MM.1S (cell line): ENCODE measurements at regions not wholly inside any gene's neighbourhood (a gene's known extent, or its start where the extent isn't known, plus 50 kb on each side); places are given as distances from the start of the nearest gene placed in this dataset.

ENCODE experiments used
- DNase-seq: peaks from one replicate; pipeline ENCODE4 v3.0.0-alpha.2; 2015
- H2AFZ ChIP-seq: fragments of 300-600 bp; sonication (generic); 2 replicates; pipeline ENCODE4 v1.6.0; 2016; ENCODE audit warnings: antibody characterized with exemption, low read length
- H3F3A ChIP-seq: fragments of 300-600 bp; sonication (generic); 2 replicates; pipeline ENCODE4 v1.6.1; 2016; ENCODE audit warnings: mild to moderate bottlenecking, antibody characterized with exemption, low read length, moderate library complexity, mixed read lengths; ENCODE audit not compliant: insufficient read depth
- H3K27ac ChIP-seq: fragments of 300-600 bp; sonication (generic); 2 replicates; pipeline ENCODE4 v1.5.1; 2016; ENCODE audit warnings: mild to moderate bottlenecking, low read length
- H3K27me3 ChIP-seq: fragments of 300-600 bp; sonication (generic); replicated peaks from 2 replicates; pipeline ENCODE4 v1.6.0; 2016; ENCODE audit warnings: low read length; ENCODE audit not compliant: insufficient read depth
- H3K36me3 ChIP-seq: fragments of 300-600 bp; sonication (generic); replicated peaks from 2 replicates; pipeline ENCODE4 v1.6.1; 2016; ENCODE audit warnings: mild to moderate bottlenecking, low read length, mixed read lengths; ENCODE audit not compliant: insufficient read depth
- H3K4me1 ChIP-seq: fragments of 300-600 bp; sonication (generic); 2 replicates; pipeline ENCODE4 v1.6.1; 2016; ENCODE audit warnings: low read length, mixed read lengths
- H3K4me2 ChIP-seq: fragments of 300-600 bp; sonication (generic); 2 replicates; pipeline ENCODE4 v1.6.0; 2016; ENCODE audit warnings: low read depth, low read length
- H3K4me3 ChIP-seq: fragments of 300-600 bp; sonication (generic); 2 replicates; pipeline ENCODE4 v1.5.1; 2016; ENCODE audit warnings: low read length, mixed read lengths
- H3K79me2 ChIP-seq: fragments of 300-600 bp; sonication (generic); 2 replicates; pipeline ENCODE4 v1.6.1; 2016; ENCODE audit warnings: mixed run types, low read length, mixed read lengths
- H3K9ac ChIP-seq: fragments of 300-600 bp; sonication (generic); 2 replicates; pipeline ENCODE4 v1.6.1; 2016; ENCODE audit warnings: low read length, mixed read lengths
- H3K9me2 ChIP-seq: fragments of 300-600 bp; sonication (generic); replicated peaks from 2 replicates; pipeline ENCODE4 v1.6.1; 2016; ENCODE audit warnings: mild to moderate bottlenecking, low read length, mixed read lengths; ENCODE audit not compliant: insufficient read depth
- H3K9me3 ChIP-seq: fragments of 300-600 bp; sonication (generic); replicated peaks from 2 replicates; pipeline ENCODE4 v1.6.1; 2016; ENCODE audit warnings: mild to moderate bottlenecking, low read length, mixed read lengths; ENCODE audit not compliant: insufficient read depth
- H4K20me1 ChIP-seq: fragments of 300-600 bp; sonication (generic); 2 replicates; pipeline ENCODE4 v1.6.1; 2016; ENCODE audit warnings: mild to moderate bottlenecking, low read length, moderate library complexity, mixed read lengths; ENCODE audit not compliant: insufficient read depth
- EZH2 ChIP-seq: fragments of 300-600 bp; sonication (generic); optimal IDR thresholded peaks from 2 replicates; pipeline ENCODE3; 2017; ENCODE audit warnings: low read depth, mild to moderate bottlenecking, antibody characterized with exemption, low read length, mixed read lengths
- EZH2phosphoT487 ChIP-seq: fragments of 300-600 bp; sonication (generic); IDR thresholded peaks from 2 replicates; pipeline ENCODE4 v1.6.1; 2018; ENCODE audit warnings: antibody characterized with exemption, low read length
- TF ChIP-seq, protein P1 (sequence below): fragments of 300-600 bp; sonication (generic); IDR thresholded peaks from 2 replicates; pipeline ENCODE4 v1.5.1; 2016; ENCODE audit warnings: antibody characterized with exemption, low read length, mixed read lengths

DNA sequence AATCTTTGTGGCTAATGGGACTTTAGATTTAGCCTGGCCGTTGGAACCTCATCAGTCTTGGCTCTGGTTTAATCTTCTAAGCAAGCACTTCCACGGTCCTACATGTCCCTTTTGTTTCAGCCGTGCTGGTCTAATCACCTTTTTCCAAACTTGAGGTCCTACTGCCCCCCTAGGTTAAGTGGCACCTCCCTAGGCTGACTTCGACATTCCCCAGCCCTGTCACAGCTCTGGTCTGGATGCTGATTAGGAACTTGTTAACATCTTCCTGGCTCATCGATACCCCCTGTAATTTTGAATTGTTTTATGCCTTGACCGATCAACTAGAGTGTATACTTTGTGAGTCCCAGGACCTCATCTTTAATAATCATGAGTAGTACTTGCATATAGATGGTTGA lies 56.6 kb downstream of the OTOR start:
- Histone ChIP-seq H3K9ac (no peak overlapping the region), H3K4me2 (no peak overlapping the region), H3K27me3 (0 out of 2 replicates have a peak, but pooled peaks cover 4% of the 10 kb centered on the region), H3F3A (no peaks in the 10 kb centered on the region), H4K20me1 (no peaks in the 10 kb centered on the region), H3K79me2 (no peaks in the 10 kb centered on the region), H3K36me3 (no peaks in the 10 kb centered on the region), H3K27ac (no peak overlapping the region), H3K4me1 (no peaks in the 10 kb centered on the region), H2AFZ (no peak overlapping the region), H3K9me3 (no peaks in the 10 kb centered on the region), H3K9me2 (no peaks in the 10 kb centered on the region), H3K4me3 (no peak overlapping the region)
- DNase-seq, result no peak
- TF ChIP-seq, protein P1, sequence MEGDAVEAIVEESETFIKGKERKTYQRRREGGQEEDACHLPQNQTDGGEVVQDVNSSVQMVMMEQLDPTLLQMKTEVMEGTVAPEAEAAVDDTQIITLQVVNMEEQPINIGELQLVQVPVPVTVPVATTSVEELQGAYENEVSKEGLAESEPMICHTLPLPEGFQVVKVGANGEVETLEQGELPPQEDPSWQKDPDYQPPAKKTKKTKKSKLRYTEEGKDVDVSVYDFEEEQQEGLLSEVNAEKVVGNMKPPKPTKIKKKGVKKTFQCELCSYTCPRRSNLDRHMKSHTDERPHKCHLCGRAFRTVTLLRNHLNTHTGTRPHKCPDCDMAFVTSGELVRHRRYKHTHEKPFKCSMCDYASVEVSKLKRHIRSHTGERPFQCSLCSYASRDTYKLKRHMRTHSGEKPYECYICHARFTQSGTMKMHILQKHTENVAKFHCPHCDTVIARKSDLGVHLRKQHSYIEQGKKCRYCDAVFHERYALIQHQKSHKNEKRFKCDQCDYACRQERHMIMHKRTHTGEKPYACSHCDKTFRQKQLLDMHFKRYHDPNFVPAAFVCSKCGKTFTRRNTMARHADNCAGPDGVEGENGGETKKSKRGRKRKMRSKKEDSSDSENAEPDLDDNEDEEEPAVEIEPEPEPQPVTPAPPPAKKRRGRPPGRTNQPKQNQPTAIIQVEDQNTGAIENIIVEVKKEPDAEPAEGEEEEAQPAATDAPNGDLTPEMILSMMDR, result no peak
- no peak for TF ChIP-seq EZH2

DNA sequence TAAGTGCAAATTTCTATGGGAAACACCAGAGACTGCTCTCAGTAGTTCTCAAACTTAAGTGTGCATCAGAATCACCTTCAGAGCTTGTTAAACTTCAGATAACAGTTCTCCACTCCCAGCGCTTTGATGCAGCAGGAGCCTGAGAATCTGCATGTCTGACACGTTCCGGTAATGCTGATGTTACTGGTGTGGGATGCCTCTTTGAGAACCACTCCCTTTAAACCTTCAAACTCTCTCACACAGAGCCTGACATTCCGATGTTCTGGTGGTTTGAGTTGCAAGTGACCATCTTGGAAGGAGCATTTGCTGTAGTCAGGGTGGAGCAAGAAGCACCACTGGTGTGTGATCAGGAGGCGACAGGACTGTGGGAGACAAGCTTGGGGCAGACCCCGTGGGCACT lies 57.9 kb downstream of the OTOR start:
- Histone ChIP-seq H3K9me3 (no peaks in the 10 kb centered on the region), H3K9ac (no peak overlapping the region), H3K4me2 (no peak overlapping the region), H3K9me2 (no peaks in the 10 kb centered on the region), H3K4me1 (no peaks in the 10 kb centered on the region), H3K4me3 (no peak overlapping the region), H3K27me3 (0 out of 2 replicates have a peak, but pooled peaks cover 4% of the 10 kb centered on the region), H3K27ac (no peak overlapping the region), H4K20me1 (no peaks in the 10 kb centered on the region), H3K79me2 (no peaks in the 10 kb centered on the region), H2AFZ (no peak overlapping the region), H3K36me3 (no peaks in the 10 kb centered on the region), H3F3A (no peaks in the 10 kb centered on the region)
- TF ChIP-seq, protein P1, result no peak
- no peak for TF ChIP-seq EZH2phosphoT487
- TF ChIP-seq EZH2, result no peak
- no peak for DNase-seq

DNA sequence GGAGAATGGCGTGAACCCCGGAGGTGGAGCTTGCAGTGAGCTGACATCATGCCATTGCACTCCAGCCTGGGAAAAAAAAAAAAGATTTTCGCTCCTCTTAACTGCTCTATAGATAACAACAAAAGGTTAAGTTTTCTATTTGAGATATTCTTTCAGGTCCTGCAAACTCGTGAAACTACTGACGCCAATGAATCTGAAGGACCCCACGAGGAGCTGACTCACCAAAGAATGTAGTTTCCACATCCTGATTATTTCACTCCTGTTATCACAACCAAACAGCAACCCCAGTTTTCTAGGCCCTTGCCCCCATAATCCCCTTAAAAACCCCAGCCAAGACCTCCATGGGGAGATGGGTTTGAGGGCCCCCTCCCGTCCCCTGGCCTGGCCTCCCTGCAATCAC lies 58.7 kb downstream of the OTOR start:
- Histone ChIP-seq H3K9me3 (no peaks in the 10 kb centered on the region), H3K36me3 (no peaks in the 10 kb centered on the region), H3K4me1 (no peaks in the 10 kb centered on the region), H3K27ac (no peak overlapping the region), H3K4me2 (no peak overlapping the region), H4K20me1 (no peaks in the 10 kb centered on the region), H3K79me2 (no peaks in the 10 kb centered on the region), H3K27me3 (0 out of 2 replicates have a peak, but pooled peaks cover 4% of the 10 kb centered on the region), H2AFZ (no peak overlapping the region), H3K9me2 (no peaks in the 10 kb centered on the region), H3F3A (no peaks in the 10 kb centered on the region), H3K4me3 (no peak overlapping the region), H3K9ac (no peak overlapping the region)
- no peak for DNase-seq
- TF ChIP-seq EZH2 (no peak), EZH2phosphoT487 (no peak)
- TF ChIP-seq, protein P1, result no peak
